SU-DHL-6 (cell line): ENCODE measurements at regions not wholly inside any gene's neighbourhood (a gene's known extent, or its start where the extent isn't known, plus 50 kb on each side); places are given as distances from the start of the nearest gene placed in this dataset.

Source experiments
- H2AFZ ChIP-seq: fragments of 200-600 bp; sonication (generic); 2 replicates; pipeline ENCODE4 v1.6.1; 2014; ENCODE audit warnings: low read depth, mild to moderate bottlenecking, moderate library complexity, mixed read lengths, antibody characterized with exemption, low read length; ENCODE audit not compliant: severe bottlenecking
- H3F3A ChIP-seq: fragments of 200-600 bp; shearing (Covaris generic); 2 replicates; pipeline ENCODE4 v1.6.0; 2016; ENCODE audit warnings: antibody characterized with exemption, mild to moderate bottlenecking; ENCODE audit not compliant: insufficient read depth
- H3K27ac ChIP-seq: fragments of 200-600 bp; sonication (generic); 2 replicates; pipeline ENCODE4 v1.5.1; 2016; ENCODE audit warnings: low read depth, mild to moderate bottlenecking, low read length, moderate library complexity, mixed read lengths
- H3K27me3 ChIP-seq: fragments of 200-600 bp; sonication (generic), shearing (Covaris generic); 2 replicates; pipeline ENCODE4 v1.6.0; 2014; ENCODE audit warnings: mild to moderate bottlenecking, low read length
- H3K36me3 ChIP-seq: fragments of 200-600 bp; sonication (generic); 2 replicates; pipeline ENCODE4 v1.6.1; 2014; ENCODE audit warnings: mild to moderate bottlenecking, low read length, mixed read lengths
- H3K4me2 ChIP-seq: fragments of 300-600, 200-600 bp; shearing (Covaris generic), sonication (generic); 2 replicates; pipeline ENCODE4 v1.6.0; 2014; ENCODE audit warnings: low read length, low read depth, mild to moderate bottlenecking; ENCODE audit not compliant: poor library complexity, severe bottlenecking
- H3K4me3 ChIP-seq: fragments of 200-600 bp; sonication (generic); 2 replicates; pipeline ENCODE4 v1.5.1; 2014; ENCODE audit warnings: antibody characterized with exemption, low read length, mild to moderate bottlenecking, mixed read lengths; ENCODE audit not compliant: insufficient read depth, poor library complexity, severe bottlenecking
- H3K79me2 ChIP-seq: fragments of 200-600 bp; sonication (generic); 2 replicates; pipeline ENCODE4 v1.6.1; 2014; ENCODE audit warnings: mild to moderate bottlenecking, low read length, moderate library complexity; ENCODE audit not compliant: insufficient read depth
- H3K9ac ChIP-seq: fragments of 200-600 bp; sonication (generic); 2 replicates; pipeline ENCODE4 v1.7.0; 2014; ENCODE audit warnings: mild to moderate bottlenecking, low read length
- H3K9me2 ChIP-seq: fragments of 200-600 bp; sonication (generic); replicated peaks from 2 replicates; pipeline ENCODE4 v1.6.1; 2014; ENCODE audit warnings: low read length; ENCODE audit not compliant: insufficient read depth
- H3K9me3 ChIP-seq: fragments of 200-600 bp; sonication (generic); 2 replicates; pipeline ENCODE4 v1.6.1; 2014; ENCODE audit warnings: low read length, mixed read lengths; ENCODE audit not compliant: insufficient read depth
- H4K20me1 ChIP-seq: fragments of 200-600 bp; sonication (generic); 2 replicates; pipeline ENCODE4 v1.6.1; 2014; ENCODE audit warnings: low read depth, mild to moderate bottlenecking, antibody characterized with exemption, low read length, moderate library complexity, mixed read lengths
- CTCF ChIP-seq: fragments of 200-600 bp; sonication (generic); IDR thresholded peaks from one replicate; pipeline ENCODE4 v1.5.1; 2017; ENCODE audit warnings: antibody characterized with exemption, mild to moderate bottlenecking, low read length, moderate library complexity; ENCODE audit not compliant: insufficient read depth, poor library complexity, severe bottlenecking
- EZH2phosphoT487 ChIP-seq: fragments of 200-600 bp; sonication (generic), shearing (Covaris generic); conservative IDR thresholded peaks from 2 replicates; pipeline ENCODE4 v1.6.1; 2018; ENCODE audit warnings: mild to moderate bottlenecking, antibody characterized with exemption, low read length, moderate library complexity, mixed read lengths

- no peak overlapping the region for H3K9ac ChIP-seq
- H3K36me3 ChIP-seq: no peaks in the 10 kb centered on the region
- no peaks in the 10 kb centered on the region for H3K9me3 ChIP-seq
- no peaks in the 10 kb centered on the region for H4K20me1 ChIP-seq
- TF ChIP-seq CTCF: no peak
- TF ChIP-seq EZH2phosphoT487: no peak
- H3K4me2 ChIP-seq: no peak overlapping the region
- H3K4me3 ChIP-seq: no peak overlapping the region
- H3K79me2 ChIP-seq: no peaks in the 10 kb centered on the region
- H3K27me3 ChIP-seq: no peaks in the 10 kb centered on the region
- H3K27ac ChIP-seq: no peak overlapping the region
- H3F3A ChIP-seq: no peaks in the 10 kb centered on the region
- H3K9me2 ChIP-seq: no peaks in the 10 kb centered on the region
- no peak overlapping the region for H2AFZ ChIP-seq
These were observed 111.7 kb upstream of the KCNJ6 start for GRCh38 chr21:38027901-38028498.

- Histone ChIP-seq H3K27me3 (no peaks in the 10 kb centered on the region), H3K4me2 (no peak overlapping the region), H3K36me3 (no peaks in the 10 kb centered on the region), H4K20me1 (no peaks in the 10 kb centered on the region), H3K9me2 (no peaks in the 10 kb centered on the region), H3F3A (no peaks in the 10 kb centered on the region), H3K79me2 (no peaks in the 10 kb centered on the region), H2AFZ (no peak overlapping the region), H3K27ac (no peak overlapping the region), H3K9me3 (no peaks in the 10 kb centered on the region), H3K9ac (no peak overlapping the region), H3K4me3 (no peak overlapping the region)
- TF ChIP-seq EZH2phosphoT487 (no peak), CTCF (no peak)
These were observed 116.0 kb upstream of the KCNJ6 start for GRCh38 chr21:38032082-38032801.

- no peak for TF ChIP-seq CTCF
- no peak for TF ChIP-seq EZH2phosphoT487
- Histone ChIP-seq H3F3A (no peaks in the 10 kb centered on the region), H3K27ac (no peak overlapping the region), H2AFZ (no peak overlapping the region), H3K9me2 (no peaks in the 10 kb centered on the region), H3K79me2 (no peaks in the 10 kb centered on the region), H4K20me1 (no peaks in the 10 kb centered on the region), H3K4me2 (no peak overlapping the region), H3K9me3 (no peaks in the 10 kb centered on the region), H3K36me3 (no peaks in the 10 kb centered on the region), H3K4me3 (no peak overlapping the region), H3K9ac (no peak overlapping the region), H3K27me3 (no peaks in the 10 kb centered on the region)
These were observed 119.8 kb upstream of the KCNJ6 start for GRCh38 chr21:38036016-38036415.
